GM19035 (cell line): ENCODE measurements at regions not wholly inside any gene's neighbourhood (a gene's known extent, or its start where the extent isn't known, plus 50 kb on each side); places are given as distances from the start of the nearest gene placed in this dataset.
"Not testable (repeated sequence)": the region's sequence is repeated elsewhere in the genome, so short reads cannot be mapped to it uniquely, and the experiment has no call there.

ENCODE experiments used
- ATAC-seq: cut with Tn5 transposase; IDR thresholded peaks from one replicate; pipeline ENCODE4 v1.9.1; 2021; ENCODE audit not compliant: unreplicated experiment

DNA sequence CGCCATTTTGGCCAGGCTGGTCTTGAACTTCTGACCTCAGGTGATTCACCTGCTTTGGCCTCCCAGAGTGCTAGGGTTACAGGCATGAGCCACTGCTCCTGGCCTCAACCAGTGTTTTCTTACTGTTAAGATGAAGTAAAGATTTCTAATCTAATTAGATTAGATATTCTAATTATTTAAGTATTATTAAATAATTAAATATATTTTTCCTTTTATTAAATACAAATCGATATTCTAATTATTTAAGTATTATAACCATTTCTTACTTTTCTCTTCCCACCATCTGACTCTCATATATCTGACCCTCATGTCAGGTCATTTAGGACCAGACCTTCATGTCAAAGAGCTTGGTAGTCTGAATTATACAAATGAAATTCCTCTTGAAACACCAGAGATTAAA lies 1291.9 kb upstream of the EPHA6 start:
- no peak for ATAC-seq

DNA sequence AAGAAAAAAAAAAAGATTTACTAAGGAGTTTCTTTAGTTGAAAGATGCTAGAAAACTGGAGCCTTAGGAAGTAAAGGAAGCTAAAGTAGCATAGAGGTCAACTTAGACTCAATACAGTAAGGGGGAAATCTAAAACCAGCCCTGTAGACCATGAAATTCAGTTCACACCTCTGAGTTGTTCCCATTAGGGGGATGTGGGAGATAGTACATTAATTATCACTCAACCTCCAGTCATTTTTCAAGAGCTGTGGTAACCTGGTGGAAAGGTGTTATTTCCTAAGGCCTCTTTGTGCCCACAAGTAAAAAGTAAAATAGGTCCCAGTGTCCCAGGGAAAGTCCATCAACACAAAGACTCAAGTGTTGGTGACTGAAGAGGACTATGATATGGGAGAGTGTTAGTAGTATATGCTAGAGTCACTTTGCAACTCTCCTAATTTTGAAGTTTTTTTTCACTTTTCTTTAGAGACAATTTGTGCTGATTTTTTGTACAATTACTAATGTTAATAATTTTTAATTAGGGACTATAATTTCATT lies 1274.4 kb upstream of the EPHA6 start:
- no peak for ATAC-seq

DNA sequence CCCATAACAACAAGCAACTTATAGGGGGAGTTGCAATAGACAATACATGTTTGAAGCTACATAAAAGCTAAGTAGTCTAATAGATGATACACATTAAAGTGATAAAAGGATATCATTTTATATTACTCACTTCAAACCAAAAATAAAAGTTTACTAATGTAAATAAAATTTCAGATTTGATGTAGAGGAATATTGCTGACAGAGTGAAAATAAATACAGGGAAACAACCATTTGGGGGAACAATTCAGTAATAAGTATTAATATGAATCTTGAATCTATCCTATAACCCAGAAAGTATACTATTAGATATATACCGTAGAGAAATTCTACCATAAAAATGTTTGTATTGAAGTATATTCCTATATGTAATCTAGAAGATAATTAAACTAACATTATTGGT lies 1248.9 kb upstream of the EPHA6 start:
- no peak for ATAC-seq

DNA sequence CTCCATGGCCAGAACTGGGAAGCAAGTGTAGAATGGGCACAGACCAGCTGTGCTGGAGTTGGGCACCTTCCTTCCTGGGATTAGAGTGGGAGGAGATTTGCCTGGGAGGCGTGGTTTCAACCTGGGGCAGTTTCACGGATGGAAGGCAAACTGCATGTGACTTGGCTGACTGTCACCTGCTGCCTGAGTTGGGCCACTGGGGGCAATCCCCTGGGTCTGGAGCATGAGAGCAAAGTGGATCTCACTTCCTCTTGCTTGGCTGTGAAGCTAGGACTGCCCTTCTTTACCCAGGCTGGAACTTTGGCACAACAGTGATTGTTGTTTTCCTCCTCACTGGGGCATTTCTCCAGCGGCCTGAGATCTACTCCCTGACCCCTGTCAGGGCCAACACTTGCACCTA lies 1247.0 kb upstream of the EPHA6 start:
- ATAC-seq = no peak

DNA sequence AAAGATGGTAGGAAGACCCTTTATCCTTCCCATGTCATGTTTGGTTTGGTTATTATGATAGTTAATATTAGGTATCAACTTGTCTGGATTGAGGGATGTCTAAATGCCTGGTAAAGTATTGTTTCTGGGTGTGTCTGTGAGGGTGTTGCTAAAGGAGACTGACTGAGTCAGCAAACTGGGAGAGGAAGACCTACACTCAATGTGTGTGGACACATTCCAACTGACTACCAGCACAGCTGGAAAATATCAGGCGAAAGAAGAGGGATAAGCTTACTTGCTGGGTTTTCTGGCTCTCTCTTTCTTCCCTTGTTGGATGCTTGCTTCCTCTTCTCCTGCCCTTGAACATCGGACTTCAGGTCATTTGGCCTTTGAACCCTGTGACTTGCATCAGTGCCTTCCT lies 1227.6 kb upstream of the EPHA6 start:
- ATAC-seq = no peak

DNA sequence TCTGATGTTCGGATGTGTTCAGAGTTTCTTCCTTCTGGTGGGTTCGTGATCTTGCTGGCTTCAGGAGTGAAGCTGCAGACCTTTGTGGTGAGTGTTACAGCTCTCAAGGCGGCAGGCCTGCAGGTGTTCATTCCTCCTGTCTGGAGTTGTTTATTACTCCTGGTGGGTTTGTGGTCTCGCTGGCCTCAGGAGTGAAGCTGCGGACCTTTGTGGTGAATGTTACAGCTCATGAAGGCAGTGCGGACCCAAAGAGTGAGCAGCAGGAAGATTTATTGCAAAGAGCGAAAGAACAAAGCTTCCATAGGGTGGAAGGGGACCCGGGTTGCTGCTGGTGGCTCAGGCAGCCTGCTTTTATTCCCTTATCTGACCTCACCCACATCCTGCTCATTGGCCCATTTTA lies 1226.8 kb upstream of the EPHA6 start:
- ATAC-seq = not testable (repeated sequence)

DNA sequence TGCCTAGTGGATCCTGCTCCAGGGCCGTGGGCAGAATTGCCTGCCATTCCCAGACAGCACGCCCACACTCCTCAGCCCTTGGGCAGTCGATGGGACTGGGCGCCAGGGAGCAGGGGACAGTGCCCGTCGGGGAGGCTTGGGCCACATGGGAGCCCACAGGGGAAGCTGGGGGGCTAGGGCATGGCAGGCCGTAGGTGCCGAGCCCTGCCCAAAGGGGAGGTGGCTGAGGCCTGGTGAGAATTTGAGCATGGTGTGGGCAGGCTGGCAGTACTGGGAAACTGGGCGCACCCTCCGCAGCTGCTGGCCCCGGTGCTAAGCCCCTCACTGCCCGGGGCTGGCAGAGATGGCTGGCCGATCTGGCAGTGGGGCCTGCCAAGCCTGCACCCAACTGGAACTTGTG lies 1225.9 kb upstream of the EPHA6 start:
- ATAC-seq = no peak

DNA sequence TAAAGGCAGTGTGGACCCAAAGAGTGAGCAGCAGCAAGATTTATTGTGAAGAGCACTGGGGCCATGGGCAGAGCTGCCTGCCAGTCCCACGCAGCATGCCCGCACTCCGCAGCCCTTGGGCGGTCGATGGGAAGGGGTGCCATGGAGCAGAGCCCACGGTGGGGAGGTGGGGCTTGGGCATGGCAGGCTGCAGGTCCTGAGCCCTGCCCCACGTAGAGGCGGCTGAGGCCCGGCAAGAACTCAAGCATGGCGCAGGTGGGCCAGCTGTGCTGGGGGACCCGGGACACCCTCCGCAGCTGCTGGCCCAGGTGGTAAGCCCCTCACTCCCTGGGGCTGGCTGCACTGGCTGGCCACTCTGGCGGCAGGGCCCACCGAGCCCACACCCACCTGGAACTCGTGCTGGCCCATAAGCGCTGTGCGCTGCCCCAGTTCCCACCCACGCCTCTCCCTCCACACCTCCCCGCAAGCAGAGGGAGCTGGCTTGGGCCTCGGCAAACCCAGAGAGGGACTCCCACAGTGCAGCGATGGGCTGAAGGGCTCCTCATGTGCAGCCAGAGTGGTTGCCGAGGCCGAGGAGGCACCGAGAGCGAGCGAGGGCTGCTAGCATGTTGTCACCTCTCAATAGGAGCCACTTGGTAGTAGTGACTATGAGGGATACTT lies 1218.8 kb upstream of the EPHA6 start:
- ATAC-seq = no peak

DNA sequence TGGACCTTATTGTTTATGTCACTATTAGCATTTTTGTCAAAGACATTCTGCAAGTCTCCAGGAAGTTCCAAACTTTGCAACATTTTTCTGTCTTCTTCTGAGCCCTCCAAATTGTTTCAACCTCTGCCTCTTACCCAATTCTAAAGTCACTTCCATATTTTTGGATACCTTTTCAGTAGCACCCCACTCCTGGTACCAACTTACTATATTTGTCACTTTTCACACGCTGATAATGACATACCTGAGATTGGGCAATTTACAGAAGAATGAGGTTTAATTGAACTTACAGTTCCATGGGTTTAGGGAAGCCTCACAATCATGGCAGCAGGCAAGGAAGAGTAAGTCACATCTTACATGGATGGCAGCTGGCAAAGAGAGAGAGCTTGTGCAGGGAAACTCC lies 1206.5 kb upstream of the EPHA6 start:
- ATAC-seq = no peak

DNA sequence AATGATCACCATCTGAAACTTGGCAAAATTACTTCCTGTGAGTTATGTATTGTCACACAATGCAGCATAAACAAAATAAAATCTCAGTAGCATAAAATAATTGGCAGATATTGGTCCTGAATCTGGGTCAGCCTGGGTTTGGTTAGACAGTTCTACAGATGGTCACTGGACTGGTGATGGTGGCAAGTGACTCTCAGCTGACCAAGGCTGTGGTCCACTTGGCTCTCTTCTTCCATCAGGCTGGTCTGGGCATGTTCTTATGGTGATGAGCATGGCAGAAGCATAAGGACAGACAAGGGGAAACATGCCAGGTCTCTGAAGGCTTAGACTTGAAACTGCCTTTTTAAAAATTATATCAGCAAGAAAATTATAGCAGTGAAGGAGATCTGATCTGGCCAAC lies 1205.0 kb upstream of the EPHA6 start:
- no peak for ATAC-seq

DNA sequence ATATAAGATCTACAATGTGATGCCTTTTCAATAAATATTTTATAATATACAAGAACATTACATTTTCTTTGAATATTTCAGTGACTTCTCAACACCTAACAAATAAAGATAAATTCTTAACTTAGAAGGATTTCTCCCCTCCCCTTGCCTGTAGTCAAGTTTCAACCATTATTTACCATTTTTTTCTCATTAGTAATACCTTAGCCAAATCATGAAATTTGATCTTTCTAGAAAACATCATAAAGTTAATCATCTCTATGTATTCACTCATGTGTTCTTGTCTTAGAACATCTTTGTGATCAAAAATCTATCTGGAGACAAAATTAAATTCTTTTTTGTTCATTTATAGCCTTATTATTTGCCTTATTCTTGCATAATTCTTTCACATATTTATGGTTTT lies 1201.8 kb upstream of the EPHA6 start:
- ATAC-seq = no peak

DNA sequence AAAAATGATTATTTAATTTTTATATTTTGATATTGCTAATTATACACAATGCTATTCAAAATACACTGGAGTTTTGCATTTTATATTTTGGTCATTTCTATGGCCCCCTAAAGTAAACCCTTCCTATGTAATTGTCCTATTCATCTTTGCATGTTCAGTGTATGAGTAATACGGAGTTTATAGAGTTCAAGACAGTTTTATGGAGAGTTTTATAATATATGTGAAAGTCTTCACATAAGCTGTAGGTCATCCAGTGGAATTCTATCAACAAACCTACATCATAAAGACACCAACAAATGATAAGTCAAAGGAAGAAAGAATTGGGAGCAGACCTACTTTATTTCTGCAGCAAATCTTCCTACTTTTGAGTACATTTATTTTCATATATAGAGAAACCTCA lies 1200.4 kb upstream of the EPHA6 start:
- no peak for ATAC-seq

DNA sequence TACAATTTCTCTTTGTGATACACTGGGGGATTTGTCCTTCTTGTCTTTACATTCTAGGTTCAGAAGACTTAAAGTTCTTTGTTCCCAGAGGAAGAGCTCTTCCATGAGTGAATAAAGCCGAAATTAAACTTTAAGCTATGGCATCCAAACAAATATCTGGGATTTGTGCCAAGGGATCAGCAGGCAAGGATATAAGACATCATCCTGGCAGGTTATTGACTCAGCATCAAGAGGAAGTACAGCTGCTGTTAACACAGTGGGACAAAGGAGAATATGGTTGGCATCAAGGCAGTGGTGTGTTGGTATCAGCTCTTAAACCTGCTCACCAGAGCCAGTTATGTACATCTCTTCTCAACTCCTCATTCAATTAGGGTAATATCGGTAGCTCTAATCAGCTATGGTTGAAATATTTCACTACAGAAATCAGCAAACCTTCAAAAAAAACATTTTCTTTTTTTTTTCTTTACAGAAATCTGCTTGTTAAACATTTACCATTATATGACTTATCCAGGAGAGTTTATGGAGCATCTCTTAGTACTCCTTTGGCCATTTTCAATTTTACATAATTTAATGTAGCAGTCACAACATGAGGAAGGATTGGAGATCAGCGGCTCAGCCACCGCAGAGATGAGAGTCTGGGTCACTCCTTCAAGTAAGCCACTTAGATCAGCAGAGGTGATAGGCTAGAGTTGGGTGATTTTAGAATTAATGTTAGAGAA lies 1198.6 kb upstream of the EPHA6 start:
- no peak for ATAC-seq

DNA sequence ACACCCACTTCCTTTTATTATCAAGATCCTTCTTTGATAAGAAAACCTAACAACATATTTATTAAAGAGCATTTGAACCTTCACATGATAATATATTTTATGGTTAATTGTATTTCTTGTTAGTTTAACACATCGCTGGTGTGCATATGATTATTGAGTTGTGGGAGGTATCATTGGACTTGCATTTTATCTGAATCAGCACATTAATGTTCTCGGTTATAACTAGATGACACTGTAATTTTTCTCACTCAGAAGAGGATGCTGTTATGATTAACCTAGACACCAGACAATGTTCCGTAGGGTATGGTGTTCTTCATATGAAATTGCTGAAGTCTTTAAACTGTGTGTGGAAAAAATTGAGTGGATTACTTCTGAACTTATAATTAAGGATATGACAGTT lies 1188.3 kb upstream of the EPHA6 start:
- no peak for ATAC-seq

DNA sequence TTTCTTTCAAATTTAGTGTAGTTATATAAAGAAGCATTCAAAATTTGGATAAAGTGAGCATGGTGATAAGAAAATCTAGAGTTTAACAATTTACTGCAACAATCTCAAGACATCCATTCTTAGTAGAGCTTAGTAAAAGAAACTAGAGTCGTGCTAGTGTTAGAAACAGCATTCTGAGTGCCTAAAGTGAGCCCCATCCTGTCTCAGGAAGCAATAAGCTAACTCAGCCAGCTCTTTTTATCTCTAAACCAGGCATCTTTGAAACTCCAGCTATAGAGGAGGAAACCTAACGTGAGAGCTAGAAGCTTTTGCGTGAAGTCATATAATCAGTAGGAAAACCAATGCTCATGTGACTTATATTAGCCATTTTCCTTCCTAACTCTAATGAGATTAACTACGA lies 1187.1 kb upstream of the EPHA6 start:
- ATAC-seq = no peak

DNA sequence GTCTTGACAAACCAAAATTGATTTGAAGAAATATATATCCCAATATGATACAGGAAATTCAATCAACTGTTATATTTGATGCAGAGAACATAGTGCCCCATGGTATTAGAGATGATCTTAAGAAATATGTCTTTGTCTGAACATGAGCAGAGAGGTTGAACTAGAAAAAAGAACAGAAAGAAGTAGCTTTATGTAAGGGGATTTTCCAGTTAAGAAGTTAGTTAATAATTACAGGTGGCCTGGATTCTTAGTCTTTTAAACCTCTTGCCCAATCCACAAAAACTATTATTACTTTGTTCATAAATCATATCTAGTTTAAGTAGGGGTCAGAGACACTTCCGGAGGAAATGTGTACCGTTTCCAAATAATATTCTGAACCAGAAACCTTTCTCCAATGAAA lies 1186.7 kb upstream of the EPHA6 start:
- no peak for ATAC-seq

DNA sequence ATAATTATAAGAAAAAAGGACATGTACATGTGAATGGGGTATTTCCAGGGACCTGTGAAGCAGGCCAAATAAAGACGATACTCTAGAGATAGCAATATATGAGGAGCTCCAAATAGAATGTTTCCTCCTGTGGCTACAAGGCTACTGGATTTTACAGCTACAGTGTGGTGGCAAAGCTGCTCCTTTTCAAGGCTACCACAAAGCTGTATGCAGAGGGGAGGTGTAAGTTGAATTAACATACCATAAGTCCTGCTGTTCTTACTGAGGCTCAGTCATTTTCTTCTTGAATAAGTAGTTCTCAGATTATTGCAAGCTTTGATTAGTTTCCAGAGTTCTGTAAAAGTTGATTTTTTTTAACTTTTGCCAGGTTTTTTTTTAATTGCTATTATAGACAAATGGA lies 1184.6 kb upstream of the EPHA6 start:
- ATAC-seq = no peak

DNA sequence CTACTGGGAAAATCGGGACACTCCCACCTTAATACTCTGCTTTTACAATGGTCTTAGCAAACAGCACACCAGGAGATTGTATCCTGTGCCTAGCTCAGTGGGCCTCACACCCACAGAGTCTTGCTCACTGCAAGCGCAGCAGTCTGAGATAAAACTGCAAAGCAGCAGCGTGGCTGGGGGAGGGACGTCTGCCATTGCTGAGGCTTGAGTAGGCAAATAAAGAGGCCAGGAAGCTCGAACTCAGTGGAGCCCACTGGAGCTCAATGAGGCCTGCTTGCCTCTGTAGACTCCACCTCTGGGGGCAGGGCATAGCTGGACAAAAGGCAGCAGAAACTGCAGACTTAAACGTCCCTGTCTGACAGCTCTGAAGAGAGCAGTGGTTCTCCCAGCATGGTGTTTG lies 1169.1 kb upstream of the EPHA6 start:
- ATAC-seq = no peak

DNA sequence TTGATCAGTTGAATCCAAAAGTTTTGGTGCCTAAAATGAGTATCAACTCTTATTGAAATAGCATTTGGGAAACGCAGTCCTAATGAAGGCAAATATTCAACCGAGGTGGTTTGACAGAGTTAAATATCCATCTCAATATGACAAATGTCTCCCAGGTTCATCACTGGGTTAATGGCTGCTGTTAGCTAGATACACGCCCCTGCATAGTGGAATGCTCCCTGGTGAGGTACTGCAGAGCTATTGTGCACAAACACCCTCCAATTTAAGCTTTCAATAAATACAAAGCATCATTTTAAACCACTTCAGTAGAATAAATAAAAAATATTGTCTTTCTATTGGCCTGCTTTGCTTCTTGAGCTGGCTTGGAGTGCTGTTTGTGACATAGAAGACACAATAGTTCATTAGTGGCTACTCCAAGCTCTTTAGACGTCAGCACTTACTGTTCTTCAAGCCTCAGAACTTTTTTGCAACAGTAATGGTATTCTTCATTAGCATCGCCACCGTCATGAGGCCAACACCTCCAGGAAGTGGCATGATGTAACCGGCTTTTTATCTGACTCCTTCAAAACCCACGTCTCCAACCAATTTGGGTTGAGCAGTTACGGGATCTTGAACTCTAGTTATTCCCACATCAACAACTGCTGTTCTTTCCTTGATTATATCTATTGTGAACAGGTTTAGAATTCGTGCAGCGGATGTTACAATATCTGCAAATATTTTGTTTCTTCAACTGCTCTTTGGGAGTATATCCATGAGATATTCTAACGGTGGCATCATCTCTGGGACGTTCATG lies 1159.6 kb upstream of the EPHA6 start:
- ATAC-seq = no peak

DNA sequence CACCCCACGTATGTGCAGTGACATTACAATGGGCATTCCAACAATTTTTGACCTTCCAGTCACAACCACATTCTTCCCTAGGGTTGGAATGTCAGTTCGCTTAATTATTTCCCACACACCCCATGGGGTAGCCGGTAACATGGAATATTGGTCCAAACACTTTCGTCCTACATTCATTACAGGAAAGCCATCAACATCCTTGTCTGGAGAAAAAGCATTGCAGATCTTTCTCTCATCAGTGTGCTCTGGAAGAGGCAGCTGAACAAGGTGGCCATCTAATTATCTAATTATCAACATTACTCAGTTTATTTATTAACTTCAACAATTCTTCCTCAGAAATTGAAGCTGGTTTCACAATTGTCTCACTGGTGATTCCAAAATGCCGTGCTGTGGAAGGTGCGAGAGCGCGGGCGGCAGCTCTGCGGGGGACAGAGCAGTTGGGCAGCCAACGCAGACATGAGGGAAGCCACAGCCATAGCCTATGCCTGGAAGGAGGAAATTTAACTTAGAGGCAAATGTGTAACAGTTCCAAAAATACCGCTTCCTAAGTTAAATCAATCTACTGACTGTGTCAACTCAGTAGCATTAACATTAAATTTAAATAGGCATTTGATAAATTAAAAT lies 1158.9 kb upstream of the EPHA6 start:
- ATAC-seq = no peak

DNA sequence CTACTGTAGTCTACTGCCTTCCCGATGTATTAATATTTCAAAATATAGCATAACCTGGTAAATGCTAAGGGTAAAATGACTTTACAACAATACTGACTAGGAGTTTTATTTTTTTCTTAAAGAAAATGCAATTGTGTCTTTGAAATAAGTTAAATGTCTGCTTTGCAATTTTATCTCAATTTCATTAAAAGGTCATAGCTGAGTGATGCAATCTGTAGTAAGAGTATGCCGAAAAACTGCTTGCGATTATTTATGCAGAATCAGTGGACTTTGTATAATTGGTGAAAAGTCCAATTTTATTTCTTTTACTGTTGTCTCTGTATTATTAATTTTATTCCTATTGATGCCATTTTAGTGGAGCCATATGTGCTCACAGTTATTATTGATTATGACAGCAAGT lies 1143.6 kb upstream of the EPHA6 start:
- no peak for ATAC-seq

DNA sequence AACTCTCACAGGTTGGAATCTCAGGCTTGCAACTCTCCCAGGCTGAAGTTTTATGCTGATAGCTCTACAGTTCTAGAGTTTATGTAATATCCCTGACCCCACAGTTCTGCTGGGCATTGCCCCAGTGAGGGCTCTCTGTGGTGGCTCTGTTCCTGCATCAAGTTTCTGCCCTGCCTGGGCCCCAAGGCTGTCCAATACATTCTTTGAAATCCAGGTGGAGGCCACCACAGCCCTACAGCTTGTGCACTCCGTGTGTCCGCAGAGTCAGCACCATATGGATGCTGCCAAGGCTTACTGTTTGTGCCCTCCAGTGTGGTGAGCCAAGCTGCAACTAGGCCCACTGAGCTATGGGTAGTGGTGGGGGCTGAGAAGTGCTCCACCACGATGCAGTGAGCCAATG lies 1141.2 kb upstream of the EPHA6 start:
- ATAC-seq = no peak
